ENCODE measurements at regions not wholly inside any gene's neighbourhood (a gene's known extent, or its start where the extent isn't known, plus 50 kb on each side); places are given as distances from the start of the nearest gene placed in this dataset.

DNA sequence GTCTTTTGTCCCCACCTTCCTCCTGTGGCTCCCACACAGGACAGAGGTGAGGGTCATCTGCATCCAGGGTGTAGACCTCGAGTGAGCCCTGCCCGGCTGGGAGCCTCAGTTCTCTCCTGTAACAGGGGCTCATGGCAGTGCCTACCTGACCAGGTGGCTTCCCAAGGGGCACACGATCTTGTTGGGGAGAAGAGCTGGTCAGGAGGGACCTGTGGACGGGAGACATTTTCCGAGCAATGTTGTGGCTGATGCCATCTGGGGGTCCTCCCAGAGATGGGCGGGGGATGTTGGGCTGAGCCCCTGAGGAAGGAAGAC is 51.9 kb downstream of the CEBPB start:
- DNase-seq = no peak

- DNase-seq = no peak
These were observed 52.4 kb downstream of the CEBPB start for GRCh38 chr20:50242863-50243609.

DNA sequence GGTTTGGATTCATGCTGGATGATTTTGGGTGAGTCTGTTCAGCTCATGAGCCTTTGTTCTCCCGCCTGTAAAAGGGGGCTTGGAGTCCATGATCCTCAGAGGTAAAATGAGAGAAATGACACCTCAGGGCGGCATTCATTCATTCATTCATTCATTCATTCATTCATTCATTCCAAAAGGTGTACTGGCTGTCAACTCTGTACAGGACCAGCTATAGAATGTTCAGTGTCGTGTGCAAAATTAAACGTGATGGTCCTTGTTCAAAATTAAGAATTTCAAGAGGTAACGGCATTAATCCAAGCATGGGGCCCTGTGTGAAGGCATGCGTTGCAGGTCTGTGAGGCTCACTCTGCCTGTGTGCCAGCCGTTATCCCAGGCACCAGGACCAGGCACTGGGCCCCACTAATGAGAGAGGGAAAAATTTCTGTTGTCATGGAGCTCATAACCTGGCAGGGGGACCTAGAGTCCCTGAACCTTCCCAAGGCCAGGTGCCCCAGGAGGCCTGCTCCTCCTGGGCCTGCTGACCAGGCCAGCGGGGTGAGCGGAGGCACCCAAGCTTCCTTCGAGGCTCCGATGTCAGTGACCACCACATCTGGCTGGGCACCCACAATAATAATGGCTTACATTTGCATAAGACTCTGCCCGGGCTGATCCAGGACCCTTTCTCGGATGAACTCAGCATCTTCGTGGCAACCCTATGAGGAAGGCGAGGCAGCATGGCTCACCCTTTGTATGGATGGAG is 53.2 kb downstream of the CEBPB start:
- DNase-seq = no peak

- no peak for DNase-seq
These were observed 53.9 kb downstream of the CEBPB start for GRCh38 chr20:50244352-50245149.

DNA sequence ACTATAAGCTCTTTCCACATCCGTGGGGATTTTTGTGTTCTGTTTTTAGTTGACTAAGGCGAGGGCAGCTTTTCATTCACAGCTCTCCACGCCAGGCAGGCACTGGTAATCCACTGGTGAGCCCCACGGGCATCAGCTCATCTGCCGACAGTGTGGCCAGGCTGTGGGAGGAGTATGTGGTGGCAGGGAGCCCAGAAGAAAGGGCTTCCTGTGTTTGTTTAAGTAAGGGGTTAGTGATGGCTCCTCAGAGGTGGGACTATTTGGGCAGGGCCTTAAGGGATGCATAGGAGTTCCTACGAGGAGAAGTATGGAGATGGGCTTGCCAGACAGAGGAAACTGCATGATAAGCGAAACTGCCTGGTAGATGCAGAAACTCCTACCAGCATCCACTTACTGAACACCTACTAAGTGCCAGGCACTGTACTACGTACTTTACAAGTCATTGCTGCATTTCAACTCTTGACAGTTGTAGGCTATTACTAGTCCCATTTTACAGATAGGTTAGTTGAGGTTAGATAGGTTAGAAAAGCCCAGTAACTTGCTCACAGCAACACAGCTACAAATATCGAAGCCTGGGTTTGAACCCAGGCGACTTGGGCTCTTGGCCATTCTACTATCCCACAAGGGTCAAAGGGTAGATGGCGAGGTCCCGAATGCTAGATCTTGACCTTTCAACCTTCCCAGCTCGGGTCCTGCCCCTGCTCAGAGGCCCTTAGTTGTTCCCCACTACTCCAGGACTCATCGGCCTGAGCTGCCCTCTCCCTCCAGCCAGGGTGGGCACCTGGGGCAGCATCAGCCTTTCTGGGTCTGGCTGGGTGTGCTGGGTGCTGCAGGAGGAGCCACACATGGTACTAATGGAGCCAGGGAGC is 55.1 kb downstream of the CEBPB start:
- no peak for DNase-seq

- no peak for DNase-seq
These were observed 56.0 kb downstream of the CEBPB start for GRCh38 chr20:50246367-50247195.

DNA sequence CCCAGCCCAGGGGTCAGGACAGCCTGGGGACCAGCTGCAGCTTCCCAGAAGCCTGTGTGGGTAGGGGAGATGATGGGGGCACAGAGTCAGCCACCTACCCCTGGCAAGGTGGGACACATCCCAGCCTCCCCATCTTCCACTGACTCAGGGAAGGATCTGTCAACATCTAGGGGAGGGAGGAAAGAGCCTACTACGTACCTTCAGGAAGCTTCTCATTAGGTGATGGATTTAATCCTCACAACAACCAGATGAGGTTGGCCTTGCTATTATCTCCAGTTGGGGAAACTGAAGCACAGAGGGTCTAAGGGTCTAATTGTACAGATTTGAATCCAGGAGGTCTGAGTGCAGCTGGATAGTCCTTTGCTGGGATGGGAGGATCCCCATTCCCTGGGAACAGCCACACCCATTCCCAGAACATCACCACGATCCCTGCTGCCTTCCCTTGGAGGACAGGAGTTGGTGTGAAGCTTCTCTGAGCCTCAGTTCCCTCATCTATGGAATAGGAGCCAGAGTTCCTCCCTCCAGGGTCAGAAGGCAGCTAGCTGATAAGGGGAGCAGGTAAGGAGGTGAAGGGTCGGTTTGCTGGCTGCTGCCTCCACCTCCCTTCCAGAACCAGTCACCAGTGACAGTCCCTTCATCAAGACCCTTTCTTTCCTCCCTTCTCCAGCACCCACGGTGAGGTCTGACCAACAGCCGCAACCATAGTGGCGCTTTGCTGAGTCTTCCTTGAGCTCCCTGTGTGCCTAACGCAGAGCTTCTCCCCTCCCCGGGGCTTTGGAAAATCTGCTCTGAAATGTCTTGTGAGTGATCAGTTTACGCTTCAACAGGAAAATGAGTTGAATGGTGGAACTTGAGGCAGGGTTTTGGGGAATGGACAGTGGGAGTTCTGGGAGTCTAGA is 56.8 kb downstream of the CEBPB start:
- no peak for DNase-seq

GRCh38 chr20:50248104-50248641 is 57.5 kb downstream of the CEBPB start:
- no peak for DNase-seq

- DNase-seq = no peak
These were observed 59.1 kb downstream of the CEBPB start for GRCh38 chr20:50249447-50250388.

GRCh38 chr20:50250679-50251382 is 60.2 kb downstream of the CEBPB start:
- no peak for DNase-seq

GRCh38 chr20:50251383-50251748 is 60.7 kb downstream of the CEBPB start:
- DNase-seq = no peak

DNA sequence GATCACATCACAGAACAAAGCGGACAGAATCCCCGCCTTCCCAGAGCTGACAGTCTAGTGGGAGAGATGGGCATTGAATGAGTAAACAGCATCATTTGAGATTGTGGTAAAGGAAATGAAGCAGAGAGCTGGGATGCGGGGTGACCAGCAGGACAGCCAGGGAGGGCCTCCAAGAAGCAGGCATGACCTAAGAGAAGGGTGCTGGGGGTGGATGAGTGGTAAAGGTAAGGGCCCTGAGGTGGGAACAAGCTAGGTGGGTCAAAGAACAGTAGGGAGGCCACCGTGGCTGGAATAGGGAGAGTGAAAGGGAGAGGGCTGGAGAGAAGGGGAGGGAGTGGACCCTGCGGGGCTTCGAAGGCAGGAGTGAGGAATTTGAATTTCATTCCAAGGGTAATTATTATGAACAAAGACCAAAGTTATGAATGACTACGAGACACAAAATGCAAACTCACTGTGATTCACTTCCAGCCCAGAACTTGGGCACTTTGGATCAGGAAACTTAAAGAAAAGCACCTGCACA is 61.4 kb downstream of the CEBPB start:
- no peak for DNase-seq

GRCh38 chr20:50252701-50253100 is 62.1 kb downstream of the CEBPB start:
- DNase-seq = no peak

GRCh38 chr20:50253101-50253500 is 62.5 kb downstream of the CEBPB start:
- no peak for DNase-seq

DNA sequence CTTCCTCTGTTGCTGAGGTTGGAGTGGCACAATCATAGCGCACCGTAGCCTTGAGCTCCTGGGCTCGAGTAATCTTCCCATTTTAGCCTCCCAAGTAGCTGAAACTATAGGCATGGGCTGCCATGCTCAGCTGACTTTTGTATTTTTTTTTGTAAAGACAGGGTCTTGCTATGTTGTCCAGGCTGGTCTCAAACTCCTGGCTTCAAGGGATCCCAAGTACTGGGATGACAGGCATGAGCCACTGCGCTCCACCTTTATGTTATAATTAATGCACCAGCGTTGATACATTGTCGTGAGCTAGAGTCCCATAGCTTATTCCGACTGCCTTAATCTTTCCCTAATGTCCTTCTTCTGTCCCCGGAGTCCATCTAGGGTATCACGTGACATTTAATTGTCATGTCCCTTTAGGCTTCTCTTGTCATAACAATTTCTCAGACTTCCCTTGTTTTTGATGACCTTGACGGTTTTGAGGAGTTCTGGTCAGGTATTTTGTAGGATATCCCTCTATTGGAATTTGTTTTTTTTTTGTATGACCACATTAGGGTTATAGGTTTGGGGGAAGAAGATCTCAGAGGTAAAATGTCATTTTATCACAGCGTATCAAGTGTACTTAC is 63.9 kb downstream of the CEBPB start:
- DNase-seq = no peak

DNA sequence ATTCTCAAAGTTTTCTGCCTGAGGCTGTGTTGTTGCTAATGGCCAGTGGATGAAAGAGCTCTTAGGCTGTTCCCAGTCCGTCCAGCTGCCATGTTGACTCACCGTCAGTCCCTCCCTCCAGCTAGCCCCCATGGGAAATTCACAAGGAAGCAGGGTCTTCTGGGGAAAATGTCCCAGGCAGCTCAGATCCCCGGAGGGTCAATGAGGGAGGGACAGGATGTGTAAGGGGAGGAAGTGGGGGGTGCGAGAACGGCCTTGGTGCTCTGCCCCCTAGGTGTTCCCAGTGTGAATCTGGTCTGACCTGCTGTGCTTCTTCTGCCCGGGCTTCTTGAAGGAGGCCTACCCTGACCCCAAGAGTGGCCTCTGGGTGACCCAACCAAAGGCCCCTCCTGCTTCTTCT is 65.9 kb downstream of the CEBPB start:
- DNase-seq = no peak

DNA sequence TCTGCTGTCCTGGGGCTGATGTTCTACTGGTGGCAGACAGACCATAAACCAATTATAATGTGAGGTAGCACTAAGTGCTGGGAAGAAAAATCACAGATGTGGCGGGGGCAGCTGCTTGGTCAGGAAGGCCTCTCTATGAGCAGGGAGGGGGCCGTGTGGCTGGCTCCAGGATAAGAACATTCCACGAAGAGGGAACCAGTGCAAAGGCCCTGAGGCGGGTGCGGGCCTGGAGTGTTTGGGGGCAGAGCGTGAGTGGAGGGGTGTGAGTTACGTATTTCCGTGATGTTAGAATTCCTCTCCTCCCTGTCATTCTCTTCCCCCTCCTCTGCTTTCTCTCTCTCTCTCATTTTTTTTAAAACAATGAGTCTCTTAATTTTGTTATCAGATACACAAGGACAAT is 67.2 kb downstream of the CEBPB start:
- DNase-seq = no peak

Measured in NCI-H524 (cell line).